ENCODE measurements at regions not wholly inside any gene's neighbourhood (a gene's known extent, or its start where the extent isn't known, plus 50 kb on each side); places are given as distances from the start of the nearest gene placed in this dataset.
A peak's percentile ranks its signal among the peaks of the same experiment; 100 is the strongest.
"Not testable (repeated sequence)": the region's sequence is repeated elsewhere in the genome, so short reads cannot be mapped to it uniquely, and the experiment has no call there.

GRCh38 chr7:97928844-97929243 is 56.6 kb upstream of the ASNS start:
- DNase-seq: not testable (repeated sequence)

GRCh38 chr7:97927790-97928748 is 55.9 kb upstream of the ASNS start:
- DNase-seq: peak; percentile 12
